Upper lobe of left lung (tissue), 6 donors: ENCODE measurements at regions not wholly inside any gene's neighbourhood (a gene's known extent, or its start where the extent isn't known, plus 50 kb on each side); places are given as distances from the start of the nearest gene placed in this dataset.
A peak's percentile ranks its signal among the peaks of the same experiment; 100 is the strongest.

ENCODE experiments used
- ATAC-seq, 2 donors: fragments of 200-7000 bp; cut with Tn5 transposase; one replicate each; pipeline ENCODE4 v1.9.1; 2022; ENCODE audit warnings: mild to moderate bottlenecking in 2 of 2, moderate library complexity in 2 of 2; ENCODE audit not compliant: low FRiP score in 2 of 2
- DNase-seq, 2 donors: peaks; one replicate each; pipeline ENCODE4 v3.0.0-alpha.2; 2019 to 2020
- H3K27ac ChIP-seq, 4 donors: fragments of 200-600 bp; sonication (generic); one replicate each; pipeline ENCODE4 v1.5.1; 2016 to 2019
- H3K27me3 ChIP-seq, 4 donors: fragments of 200-600 bp; sonication (generic); one replicate each; pipeline ENCODE4 v1.5.1; 2017 to 2019
- H3K36me3 ChIP-seq, 4 donors: fragments of 200-600 bp; sonication (generic); one replicate each; pipeline ENCODE4 v1.5.1; 2016 to 2019
- H3K4me1 ChIP-seq, 4 donors: fragments of 200-600 bp; sonication (generic); one replicate each; pipeline ENCODE4 v1.5.1; 2018 to 2019
- H3K4me3 ChIP-seq, 4 donors: fragments of 200-600 bp; sonication (generic); one replicate each; pipeline ENCODE4 v1.5.1; 2017 to 2019; ENCODE audit warnings: mild to moderate bottlenecking in 2 of 4, moderate library complexity in 1 of 4
- H3K9me3 ChIP-seq, 4 donors: fragments of 200-600 bp; sonication (generic); one replicate each; pipeline ENCODE4 v1.5.1; 2018 to 2019
- CTCF ChIP-seq, 6 experiments: fragments of 450-650 bp in 4 of 6; fragments of 200-600 bp in 2 of 6; sonication (generic) in 2 of 6; IDR thresholded peaks; one replicate each; pipeline ENCODE4 v1.5.1; 2016 to 2019; ENCODE audit warnings: antibody characterized with exemption in 6 of 6
- EP300 ChIP-seq, 4 donors: sonication (generic); formaldehyde crosslinking; IDR thresholded peaks; one replicate each; pipeline ENCODE4 v1.5.1; 2017; ENCODE audit warnings: antibody characterized with exemption in 4 of 4, control low read depth in 2 of 4
- POLR2A ChIP-seq, 4 donors: fragments of 450-650 bp; IDR thresholded peaks; one replicate each; pipeline ENCODE4 v1.5.1; 2016 to 2017; ENCODE audit warnings: antibody characterized with exemption in 4 of 4, mild to moderate bottlenecking in 2 of 4
- POLR2AphosphoS5 ChIP-seq, 2 donors: sonication (generic); formaldehyde crosslinking; IDR thresholded peaks; one replicate each; pipeline ENCODE4 v1.5.1; 2017; ENCODE audit warnings: antibody characterized with exemption in 2 of 2
- WGBS, 2 donors: methylation state at CpG; one replicate each; pipeline ENCODE4 v1.1.5; 2017 to 2018; 5-methylcytosine and 5-hydroxymethylcytosine counted together
- donor health status: DM: no; HTN: no; CAD: no; lungs with moderate emphysema.
- donor health status: DM: no; HTN: yes; CAD: no; lungs with severe emphysema.

- ATAC-seq (no peak), DNase-seq (no peak)
- Histone ChIP-seq H3K27me3 (no peaks in the 10 kb centered on the region), H3K27ac (peak overlapping the region in 2 of 4 donors; percentile 20 to 58), H3K9me3 (no peaks in the 10 kb centered on the region), H3K36me3 (no peaks in the 10 kb centered on the region), H3K4me3 (no peak overlapping the region), H3K4me1 (no peaks in the 10 kb centered on the region)
- WGBS, 2 donors: 56 to 67% methylated on average over 6 of the region's 6 CpGs
- TF ChIP-seq POLR2A (IDR thresholded peaks at IDR 0.05) (no peak), POLR2AphosphoS5 (IDR thresholded peaks at IDR 0.05) (no peak), EP300 (IDR thresholded peaks at IDR 0.05) (no peak), CTCF (IDR thresholded peaks at IDR 0.05) (no peak)
These were observed 76.9 kb upstream of the KAZN start for GRCh38 chr1:14521622-14522021.

GRCh38 chr1:14522077-14522925 is 76.2 kb upstream of the KAZN start:
- Histone ChIP-seq H3K4me1 (no peaks in the 10 kb centered on the region), H3K27ac (peak overlapping the region in 3 of 4 donors; percentile 7 to 20 (median 11)), H3K36me3 (no peaks in the 10 kb centered on the region), H3K4me3 (no peak overlapping the region), H3K9me3 (no peaks in the 10 kb centered on the region), H3K27me3 (no peaks in the 10 kb centered on the region)
- peak in 1 of 2 donors; percentile 78 for ATAC-seq
- 66 to 74% methylated on average over 9 of the region's 9 CpGs for WGBS, 2 donors
- TF ChIP-seq EP300 (IDR thresholded peaks at IDR 0.05): peak in 2 of 4 donors; percentile 20 to 41
- TF ChIP-seq POLR2A (IDR thresholded peaks at IDR 0.05): no peak
- TF ChIP-seq CTCF (IDR thresholded peaks at IDR 0.05): no peak
- peak in 1 of 2 donors; percentile 44 for TF ChIP-seq POLR2AphosphoS5 (IDR thresholded peaks at IDR 0.05)
- DNase-seq: no peak

GRCh38 chr1:14522926-14523241 is 75.6 kb upstream of the KAZN start:
- DNase-seq (no peak), ATAC-seq (peak in 1 of 2 donors; percentile 87)
- TF ChIP-seq POLR2A (IDR thresholded peaks at IDR 0.05): no peak
- no peak for TF ChIP-seq EP300 (IDR thresholded peaks at IDR 0.05)
- no peak for TF ChIP-seq CTCF (IDR thresholded peaks at IDR 0.05)
- TF ChIP-seq POLR2AphosphoS5 (IDR thresholded peaks at IDR 0.05): no peak
- H3K9me3 ChIP-seq: no peaks in the 10 kb centered on the region
- peak overlapping the region in 3 of 4 donors; percentile 7 to 15 (median 11) for H3K27ac ChIP-seq
- no peaks in the 10 kb centered on the region for H3K36me3 ChIP-seq
- WGBS, 2 donors: 49 to 75% methylated on average over 3 to 4 of the region's 4 CpGs
- no peaks in the 10 kb centered on the region for H3K4me1 ChIP-seq
- H3K27me3 ChIP-seq: no peaks in the 10 kb centered on the region
- H3K4me3 ChIP-seq: no peak overlapping the region

- ATAC-seq: no peak
- TF ChIP-seq POLR2A (IDR thresholded peaks at IDR 0.05) (no peak), EP300 (IDR thresholded peaks at IDR 0.05) (no peak), POLR2AphosphoS5 (IDR thresholded peaks at IDR 0.05) (no peak), CTCF (IDR thresholded peaks at IDR 0.05) (no peak)
- Histone ChIP-seq H3K36me3 (no peaks in the 10 kb centered on the region), H3K4me1 (no peaks in the 10 kb centered on the region), H3K4me3 (no peak overlapping the region), H3K27ac (no peak overlapping the region), H3K9me3 (no peaks in the 10 kb centered on the region), H3K27me3 (no peaks in the 10 kb centered on the region)
- WGBS, 2 donors: 83 to 89% methylated on average over 3 of the region's 3 CpGs
- no peak for DNase-seq
These were observed 73.5 kb upstream of the KAZN start for GRCh38 chr1:14524826-14525636.
